Uterus (tissue), 3 donors: ENCODE measurements at regions not wholly inside any gene's neighbourhood (a gene's known extent, or its start where the extent isn't known, plus 50 kb on each side); places are given as distances from the start of the nearest gene placed in this dataset.

ENCODE experiments used
- DNase-seq, 2 donors: peaks; one replicate each; pipeline ENCODE4 v3.0.0-alpha.2; 2019 to 2020
- H3K27ac ChIP-seq, 2 donors: fragments of 200-600 bp; sonication (generic); 1 replicate in 1 of 2; 2 replicates in 1 of 2; pipeline ENCODE4 v1.5.1; 2016 to 2018
- H3K27me3 ChIP-seq, 2 donors: fragments of 200-600 bp; sonication (generic); one replicate each; pipeline ENCODE4 v1.5.1; 2018 to 2019; ENCODE audit warnings: control low read depth in 1 of 2
- H3K36me3 ChIP-seq, 2 donors: fragments of 200-600 bp; sonication (generic); one replicate each; pipeline ENCODE4 v1.5.1; 2019; ENCODE audit warnings: control low read depth in 1 of 2
- H3K4me1 ChIP-seq, 2 donors: fragments of 200-600 bp; sonication (generic); one replicate each; pipeline ENCODE4 v1.5.1; 2018 to 2019; ENCODE audit warnings: control low read depth in 1 of 2
- H3K4me3 ChIP-seq, 2 donors: fragments of 200-600 bp; sonication (generic); 1 replicate in 1 of 2; 2 replicates in 1 of 2; pipeline ENCODE4 v1.5.1; 2018 to 2019; ENCODE audit warnings: mild to moderate bottlenecking in 1 of 2
- H3K9me3 ChIP-seq, 2 donors: fragments of 200-600 bp; sonication (generic); one replicate each; pipeline ENCODE4 v1.5.1; 2019; ENCODE audit warnings: control low read depth in 1 of 2
- POLR2A ChIP-seq, 2 donors: fragments of 450-650 bp; IDR thresholded peaks; one replicate each; pipeline ENCODE4 v1.6.1; 2016; ENCODE audit warnings: antibody characterized with exemption in 2 of 2, mild to moderate bottlenecking in 1 of 2, moderate library complexity in 1 of 2
- intact Hi-C: fragments of 100-400 bp; cut with DNase I; formaldehyde crosslinking; loops from one replicate; pipeline ENCODE4 v1.15.1; 2023; ENCODE audit warnings: low total_unique reads
- TF ChIP-seq, protein P1 (sequence below), 4 experiments: fragments of 200-600 bp in 2 of 4; fragments of 450-650 bp in 2 of 4; sonication (generic) in 2 of 4; IDR thresholded peaks; one replicate each; pipeline ENCODE4 v1.5.1; 2016 to 2019; ENCODE audit warnings: antibody characterized with exemption in 4 of 4, mild to moderate bottlenecking in 2 of 4, moderate library complexity in 1 of 4
- donor health status: DM: yes; HTN: yes; CAD: no.

DNA sequence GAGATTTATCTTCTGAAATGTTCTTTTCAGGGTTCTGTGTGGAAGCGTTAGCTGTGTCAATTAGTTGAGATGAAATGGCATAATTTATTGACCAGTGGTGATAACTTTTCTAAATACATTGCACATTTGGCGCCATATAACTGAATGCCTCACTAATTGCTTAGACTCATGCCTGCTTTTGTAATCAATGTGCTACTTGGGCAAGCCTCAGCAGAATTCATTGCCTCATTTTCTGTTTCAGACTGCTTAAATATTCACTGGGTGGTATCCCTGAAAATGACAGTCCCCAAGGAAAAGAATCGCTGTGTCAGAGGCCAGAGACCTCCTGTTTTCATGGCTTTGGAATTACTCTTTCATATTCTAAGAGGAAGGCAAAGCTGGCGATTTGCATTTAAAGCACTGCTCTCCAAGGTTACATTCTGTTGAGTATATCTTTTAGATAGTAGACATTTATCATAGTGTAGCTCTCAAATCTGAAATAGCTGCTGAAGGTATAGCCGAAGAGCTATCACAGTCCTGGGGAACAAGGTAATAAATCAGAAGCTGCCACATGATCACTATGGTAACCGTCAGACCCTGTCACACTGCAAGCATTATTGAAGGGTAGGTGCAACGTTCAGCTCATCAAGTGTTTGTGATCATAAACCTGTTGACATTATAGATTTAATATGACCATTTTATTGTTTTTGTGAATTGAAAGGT lies 297.3 kb upstream of the E2F7 start:
- Histone ChIP-seq H3K4me3 (no peak overlapping the region), H3K9me3 (no peaks in the 10 kb centered on the region), H3K27me3 (no peaks in the 10 kb centered on the region), H3K27ac (no peak overlapping the region), H3K4me1 (no peaks in the 10 kb centered on the region), H3K36me3 (no peaks in the 10 kb centered on the region)
- intact Hi-C loops: no loop called here
- no peak for DNase-seq
- TF ChIP-seq POLR2A (IDR thresholded peaks at IDR 0.05): no peak
- TF ChIP-seq, protein P1, sequence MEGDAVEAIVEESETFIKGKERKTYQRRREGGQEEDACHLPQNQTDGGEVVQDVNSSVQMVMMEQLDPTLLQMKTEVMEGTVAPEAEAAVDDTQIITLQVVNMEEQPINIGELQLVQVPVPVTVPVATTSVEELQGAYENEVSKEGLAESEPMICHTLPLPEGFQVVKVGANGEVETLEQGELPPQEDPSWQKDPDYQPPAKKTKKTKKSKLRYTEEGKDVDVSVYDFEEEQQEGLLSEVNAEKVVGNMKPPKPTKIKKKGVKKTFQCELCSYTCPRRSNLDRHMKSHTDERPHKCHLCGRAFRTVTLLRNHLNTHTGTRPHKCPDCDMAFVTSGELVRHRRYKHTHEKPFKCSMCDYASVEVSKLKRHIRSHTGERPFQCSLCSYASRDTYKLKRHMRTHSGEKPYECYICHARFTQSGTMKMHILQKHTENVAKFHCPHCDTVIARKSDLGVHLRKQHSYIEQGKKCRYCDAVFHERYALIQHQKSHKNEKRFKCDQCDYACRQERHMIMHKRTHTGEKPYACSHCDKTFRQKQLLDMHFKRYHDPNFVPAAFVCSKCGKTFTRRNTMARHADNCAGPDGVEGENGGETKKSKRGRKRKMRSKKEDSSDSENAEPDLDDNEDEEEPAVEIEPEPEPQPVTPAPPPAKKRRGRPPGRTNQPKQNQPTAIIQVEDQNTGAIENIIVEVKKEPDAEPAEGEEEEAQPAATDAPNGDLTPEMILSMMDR (IDR thresholded peaks at IDR 0.05): no peak

DNA sequence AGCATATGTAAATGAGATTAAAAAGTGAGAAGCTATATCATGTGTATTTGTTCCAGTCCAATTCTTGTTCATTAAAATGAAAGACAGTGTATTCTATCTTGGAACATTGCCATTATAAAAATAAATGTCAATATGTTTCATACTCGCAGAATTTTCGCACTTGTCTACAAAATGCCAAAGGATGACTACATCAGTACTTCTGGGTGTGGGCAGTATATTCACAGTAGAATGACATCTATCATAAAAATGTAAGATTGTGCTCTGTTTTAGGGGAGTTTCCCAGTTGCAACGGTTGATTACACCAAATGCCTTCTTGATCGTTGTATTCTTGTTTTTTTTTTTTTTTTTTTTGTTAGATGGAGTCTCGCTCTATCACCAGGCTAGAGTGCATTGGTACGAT lies 292.3 kb upstream of the E2F7 start:
- Histone ChIP-seq H3K9me3 (no peaks in the 10 kb centered on the region), H3K4me1 (no peaks in the 10 kb centered on the region), H3K27ac (no peak overlapping the region), H3K4me3 (no peak overlapping the region), H3K36me3 (no peaks in the 10 kb centered on the region), H3K27me3 (no peaks in the 10 kb centered on the region)
- intact Hi-C loops: no loop called here
- no peak for DNase-seq
- TF ChIP-seq, protein P1 (IDR thresholded peaks at IDR 0.05): no peak
- TF ChIP-seq POLR2A (IDR thresholded peaks at IDR 0.05): no peak

GRCh38 chr12:77354766-77355362 lies 289.5 kb upstream of the E2F7 start:
- DNase-seq: no peak
- Histone ChIP-seq H3K27ac (no peak overlapping the region), H3K27me3 (no peaks in the 10 kb centered on the region), H3K4me3 (no peak overlapping the region), H3K9me3 (no peaks in the 10 kb centered on the region), H3K4me1 (no peaks in the 10 kb centered on the region), H3K36me3 (no peaks in the 10 kb centered on the region)
- TF ChIP-seq POLR2A (IDR thresholded peaks at IDR 0.05): no peak
- TF ChIP-seq, protein P1 (IDR thresholded peaks at IDR 0.05): no peak
- intact Hi-C loops: no loop called here

- TF ChIP-seq, protein P1 (IDR thresholded peaks at IDR 0.05): no peak
- TF ChIP-seq POLR2A (IDR thresholded peaks at IDR 0.05): no peak
- H3K27ac ChIP-seq: no peak overlapping the region
These were observed 287.6 kb upstream of the E2F7 start for GRCh38 chr12:77352946-77353345.

GRCh38 chr12:77351860-77352259 lies 286.5 kb upstream of the E2F7 start:
- Histone ChIP-seq H3K27ac (no peak overlapping the region), H3K4me3 (no peak overlapping the region), H3K27me3 (no peaks in the 10 kb centered on the region), H3K9me3 (no peaks in the 10 kb centered on the region), H3K4me1 (no peaks in the 10 kb centered on the region), H3K36me3 (no peaks in the 10 kb centered on the region)
- no peak for DNase-seq
- no peak for TF ChIP-seq POLR2A (IDR thresholded peaks at IDR 0.05)
- TF ChIP-seq, protein P1 (IDR thresholded peaks at IDR 0.05): no peak
- intact Hi-C loops: no loop called here

More at GRCh38 chr12:77352946-77353345, 287.6 kb upstream of the E2F7 start:
- no peak for DNase-seq
- Histone ChIP-seq H3K9me3 (no peaks in the 10 kb centered on the region), H3K4me3 (no peak overlapping the region), H3K4me1 (no peaks in the 10 kb centered on the region), H3K36me3 (no peaks in the 10 kb centered on the region), H3K27me3 (no peaks in the 10 kb centered on the region)
- intact Hi-C loops: no loop called here
